NB4 (cell line): ENCODE measurements at regions not wholly inside any gene's neighbourhood (a gene's known extent, or its start where the extent isn't known, plus 50 kb on each side); places are given as distances from the start of the nearest gene placed in this dataset.

ENCODE experiments used
- CTCF ChIP-seq: IDR thresholded peaks from one replicate; pipeline ENCODE4 v1.5.1; 2012; ENCODE audit warnings: low read depth, low read length
- MAX ChIP-seq: IDR thresholded peaks from 2 replicates; pipeline ENCODE4 v1.6.1; 2011; ENCODE audit warnings: low read depth, low read length
- POLR2A ChIP-seq: IDR thresholded peaks from 2 replicates; pipeline ENCODE4 v1.6.1; 2011; ENCODE audit warnings: mild to moderate bottlenecking; ENCODE audit not compliant: insufficient read length; ENCODE audit errors: extremely low read depth

- TF ChIP-seq POLR2A: no peak
- no peak for TF ChIP-seq CTCF
- TF ChIP-seq MAX: no peak
Observed at GRCh38 chr13:88107570-88107969, 436.4 kb downstream of the SLITRK5 start.
